ENCODE measurements at regions not wholly inside any gene's neighbourhood (a gene's known extent, or its start where the extent isn't known, plus 50 kb on each side); places are given as distances from the start of the nearest gene placed in this dataset.

GRCh38 chr2:136058262-136058661 is 59.7 kb downstream of the CXCR4 start:
- no peak for TF ChIP-seq CTCF (IDR thresholded peaks at IDR 0.05 in 2 of 3, conservative IDR thresholded peaks at IDR 0.05 in 1 of 3; ENCODE audit: control insufficient read depth in 2 of 3, extremely low read depth in 1 of 3, insufficient read depth in 1 of 3, low read depth in 3 of 3, low read length in 3 of 3)
- no peak for TF ChIP-seq ZBED1 (IDR thresholded peaks at IDR 0.05; ENCODE audit: borderline replicate concordance)
- TF ChIP-seq RFX5 (IDR thresholded peaks at IDR 0.05; ENCODE audit: low read depth, low read length), result no peak
- no peak for TF ChIP-seq BCL11A (IDR thresholded peaks at IDR 0.05; ENCODE audit: low read depth, low read length)
- TF ChIP-seq CEBPZ (IDR thresholded peaks at IDR 0.05; ENCODE audit: low read depth, low read length), result no peak
- TF ChIP-seq FOXM1 (IDR thresholded peaks at IDR 0.05; ENCODE audit: low read depth, low read length), result no peak
- no peak for TF ChIP-seq TAF1 (IDR thresholded peaks at IDR 0.05; ENCODE audit: borderline replicate concordance, low read depth, low read length)
